ENCODE measurements at regions not wholly inside any gene's neighbourhood (a gene's known extent, or its start where the extent isn't known, plus 50 kb on each side); places are given as distances from the start of the nearest gene placed in this dataset.
A peak's percentile ranks its signal among the peaks of the same experiment; 100 is the strongest.
"Not testable (repeated sequence)": the region's sequence is repeated elsewhere in the genome, so short reads cannot be mapped to it uniquely, and the experiment has no call there.

- no peak for DNase-seq (ENCODE audit: low read depth in 2 of 2)
Measured at GRCh38 chr5:87786471-87786870, 373.7 kb upstream of the CCNH start.

GRCh38 chr5:87785554-87786335 lies 373.0 kb upstream of the CCNH start:
- no peak for DNase-seq (ENCODE audit: low read depth in 2 of 2)

GRCh38 chr5:87784879-87785495 lies 372.3 kb upstream of the CCNH start:
- DNase-seq (ENCODE audit: low read depth in 2 of 2) = no peak

- no peak for DNase-seq (ENCODE audit: low read depth in 2 of 2)
Measured at GRCh38 chr5:87784311-87784710, 371.6 kb upstream of the CCNH start.

- DNase-seq (ENCODE audit: low read depth in 2 of 2) = no peak
Measured at GRCh38 chr5:87782916-87783315, 370.2 kb upstream of the CCNH start.

GRCh38 chr5:87781976-87782375 lies 369.2 kb upstream of the CCNH start:
- no peak for DNase-seq (ENCODE audit: low read depth in 2 of 2)

- peak; percentile 76 to 81 for DNase-seq (ENCODE audit: low read depth in 2 of 2)
Measured at GRCh38 chr5:87780831-87781760, 368.4 kb upstream of the CCNH start.

- no peak for DNase-seq (ENCODE audit: low read depth in 2 of 2)
Measured at GRCh38 chr5:87778876-87779275, 366.1 kb upstream of the CCNH start.

GRCh38 chr5:87777877-87778276 lies 365.1 kb upstream of the CCNH start:
- no peak for DNase-seq (ENCODE audit: low read depth in 2 of 2)

- no peak for DNase-seq (ENCODE audit: low read depth in 2 of 2)
Measured at GRCh38 chr5:87776785-87777184, 364.1 kb upstream of the CCNH start.

- not testable (repeated sequence) for DNase-seq (ENCODE audit: low read depth in 2 of 2)
Measured at GRCh38 chr5:87776302-87776701, 363.6 kb upstream of the CCNH start.

- DNase-seq (ENCODE audit: low read depth in 2 of 2) = no peak
Measured at GRCh38 chr5:87775228-87775627, 362.5 kb upstream of the CCNH start.

- no peak for DNase-seq (ENCODE audit: low read depth in 2 of 2)
Measured at GRCh38 chr5:87774804-87775203, 362.1 kb upstream of the CCNH start.

GRCh38 chr5:87770601-87771121 lies 357.9 kb upstream of the CCNH start:
- no peak for DNase-seq (ENCODE audit: low read depth in 2 of 2)

GRCh38 chr5:87770016-87770570 lies 357.4 kb upstream of the CCNH start:
- DNase-seq (ENCODE audit: low read depth in 2 of 2) = no peak

- DNase-seq (ENCODE audit: low read depth in 2 of 2) = no peak
Measured at GRCh38 chr5:87769157-87769556, 356.4 kb upstream of the CCNH start.

- no peak for DNase-seq (ENCODE audit: low read depth in 2 of 2)
Measured at GRCh38 chr5:87768190-87768589, 355.5 kb upstream of the CCNH start.

GRCh38 chr5:87765009-87765408 lies 352.3 kb upstream of the CCNH start:
- DNase-seq (ENCODE audit: low read depth in 2 of 2) = no peak

GRCh38 chr5:87762631-87763030 lies 349.9 kb upstream of the CCNH start:
- no peak for DNase-seq (ENCODE audit: low read depth in 2 of 2)

- no peak for DNase-seq (ENCODE audit: low read depth in 2 of 2)
Measured at GRCh38 chr5:87756951-87757350, 344.2 kb upstream of the CCNH start.

- no peak for DNase-seq (ENCODE audit: low read depth in 2 of 2)
Measured at GRCh38 chr5:87755360-87755759, 342.6 kb upstream of the CCNH start.
